ENCODE measurements at regions not wholly inside any gene's neighbourhood (a gene's known extent, or its start where the extent isn't known, plus 50 kb on each side); places are given as distances from the start of the nearest gene placed in this dataset.

DNA sequence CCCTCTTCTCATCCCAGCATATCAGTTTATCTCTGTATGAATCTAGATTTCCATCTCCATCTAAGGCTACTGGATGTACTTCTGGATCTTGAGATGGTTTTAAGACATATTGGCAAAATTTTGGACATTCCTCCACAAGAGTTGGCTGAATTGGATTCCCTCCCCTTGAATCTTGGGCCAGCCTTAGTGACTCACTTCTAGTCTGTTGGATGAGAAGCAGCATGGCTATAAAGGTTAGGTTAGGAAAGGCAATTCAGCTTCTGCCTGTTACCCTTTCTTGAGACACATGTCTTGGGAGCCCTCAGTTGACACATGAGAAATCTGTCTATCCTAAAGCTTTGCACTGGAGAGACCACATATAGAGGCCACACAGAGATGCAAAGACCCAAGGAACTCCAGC, 73.0 kb upstream of the PGR start:
- Histone ChIP-seq H2AFZ (ENCODE audit: control insufficient read depth, low read length) (no peak overlapping the region), H3K9me1 (ENCODE audit: control insufficient read depth, extremely low read depth, insufficient read depth, low read length) (no peaks in the 10 kb centered on the region), H3K27ac (ENCODE audit: control insufficient read depth, insufficient read depth, low read length) (no peak overlapping the region), H3K4me1 (ENCODE audit: control insufficient read depth, extremely low read depth, insufficient read depth, low read length) (no peaks in the 10 kb centered on the region), H3K36me3 (ENCODE audit: control insufficient read depth in 2 of 2, extremely low read depth in 1 of 2, insufficient read depth in 2 of 2, low read length in 2 of 2) (no peaks in the 10 kb centered on the region), H4K20me1 (ENCODE audit: control insufficient read depth, extremely low read depth, insufficient read depth, low read length) (no peaks in the 10 kb centered on the region), H3K4me2 (ENCODE audit: control insufficient read depth, extremely low read depth, insufficient read depth, low read depth, low read length) (no peak overlapping the region), H3K79me2 (ENCODE audit: control insufficient read depth, insufficient read depth, low read length) (no peaks in the 10 kb centered on the region), H3K4me3 (ENCODE audit: control insufficient read depth in 2 of 3, extremely low read depth in 1 of 3, insufficient read depth in 2 of 3, low read depth in 1 of 3, low read length in 3 of 3) (no peak overlapping the region), H3K27me3 (ENCODE audit: control insufficient read depth, extremely low read depth, insufficient read depth, low read length) (no peaks in the 10 kb centered on the region), H3K9me3 (ENCODE audit: control insufficient read depth, low read depth, low read length) (no peaks in the 10 kb centered on the region), H3K9ac (ENCODE audit: control insufficient read depth, extremely low read depth, insufficient read depth, low read length) (no peak overlapping the region)
- FAIRE-seq, result no peak
- dilution Hi-C loops (cut with MboI; ENCODE audit: extremely low pct_ligation_motif_present, low sequenced_read_pairs), result no loop called here
- DNase-seq (ENCODE audit: low read depth, low spot score), result no peak
- TF ChIP-seq EZH2 (IDR thresholded peaks at IDR 0.05; ENCODE audit: low read length), result no peak
- TF ChIP-seq CTCF (optimal IDR thresholded peaks at IDR 0.05 in 1 of 3, IDR thresholded peaks at IDR 0.05 in 1 of 3, conservative IDR thresholded peaks at IDR 0.05 in 1 of 3; ENCODE audit: extremely low read depth in 1 of 3, insufficient read depth in 2 of 3, low read length in 3 of 3), result no peak

DNA sequence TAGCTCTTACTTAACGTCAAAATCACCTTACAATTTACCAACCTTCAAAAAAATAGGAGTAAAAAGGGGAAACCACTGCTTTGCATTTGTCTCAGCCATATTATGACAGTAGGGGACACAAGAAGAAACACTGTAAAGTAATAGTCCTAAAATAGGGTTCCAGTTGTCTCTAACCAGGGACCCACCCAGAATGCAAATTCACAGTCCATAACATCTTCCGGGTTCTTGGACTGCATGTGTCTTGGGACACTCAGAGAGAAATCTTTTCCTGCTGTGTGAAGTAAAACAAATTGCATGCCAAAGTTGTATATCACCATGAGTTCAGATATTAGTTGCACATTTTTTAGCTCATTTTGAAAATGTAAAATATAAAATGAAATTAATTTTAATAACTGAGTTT, 69.8 kb upstream of the PGR start:
- DNase-seq (ENCODE audit: low read depth, low spot score), result no peak
- H2AFZ ChIP-seq (ENCODE audit: control insufficient read depth, low read length), result no peak overlapping the region
- H3K4me3 ChIP-seq (ENCODE audit: control insufficient read depth in 2 of 3, extremely low read depth in 1 of 3, insufficient read depth in 2 of 3, low read depth in 1 of 3, low read length in 3 of 3), result no peak overlapping the region
- no peak overlapping the region for H3K27ac ChIP-seq (ENCODE audit: control insufficient read depth, insufficient read depth, low read length)
- no peaks in the 10 kb centered on the region for H3K4me1 ChIP-seq (ENCODE audit: control insufficient read depth, extremely low read depth, insufficient read depth, low read length)
- no peak for FAIRE-seq
- H3K27me3 ChIP-seq (ENCODE audit: control insufficient read depth, extremely low read depth, insufficient read depth, low read length), result no peaks in the 10 kb centered on the region
- dilution Hi-C loops (cut with MboI; ENCODE audit: extremely low pct_ligation_motif_present, low sequenced_read_pairs), result no loop called here
- H4K20me1 ChIP-seq (ENCODE audit: control insufficient read depth, extremely low read depth, insufficient read depth, low read length), result no peaks in the 10 kb centered on the region
- no peaks in the 10 kb centered on the region for H3K79me2 ChIP-seq (ENCODE audit: control insufficient read depth, insufficient read depth, low read length)
- no peak overlapping the region for H3K4me2 ChIP-seq (ENCODE audit: control insufficient read depth, extremely low read depth, insufficient read depth, low read depth, low read length)
- no peaks in the 10 kb centered on the region for H3K9me1 ChIP-seq (ENCODE audit: control insufficient read depth, extremely low read depth, insufficient read depth, low read length)
- no peaks in the 10 kb centered on the region for H3K9me3 ChIP-seq (ENCODE audit: control insufficient read depth, low read depth, low read length)
- H3K9ac ChIP-seq (ENCODE audit: control insufficient read depth, extremely low read depth, insufficient read depth, low read length), result no peak overlapping the region
- TF ChIP-seq EZH2 (IDR thresholded peaks at IDR 0.05; ENCODE audit: low read length) (no peak), CTCF (optimal IDR thresholded peaks at IDR 0.05 in 1 of 3, IDR thresholded peaks at IDR 0.05 in 1 of 3, conservative IDR thresholded peaks at IDR 0.05 in 1 of 3; ENCODE audit: extremely low read depth in 1 of 3, insufficient read depth in 2 of 3, low read length in 3 of 3) (no peak)
- no peaks in the 10 kb centered on the region for H3K36me3 ChIP-seq (ENCODE audit: control insufficient read depth in 2 of 2, extremely low read depth in 1 of 2, insufficient read depth in 2 of 2, low read length in 2 of 2)
